ENCODE measurements at regions not wholly inside any gene's neighbourhood (a gene's known extent, or its start where the extent isn't known, plus 50 kb on each side); places are given as distances from the start of the nearest gene placed in this dataset.

- TF ChIP-seq POLR2AphosphoS5 (IDR thresholded peaks at IDR 0.05; ENCODE audit: low read depth, low read length), result no peak
Observed at GRCh38 chr6:998551-998950, 305.6 kb upstream of the EXOC2 start.

- TF ChIP-seq POLR2AphosphoS5 (IDR thresholded peaks at IDR 0.05; ENCODE audit: low read depth, low read length) (no peak), TAF1 (IDR thresholded peaks at IDR 0.05; ENCODE audit: borderline replicate concordance, insufficient read depth, low read length) (no peak), FOXP2 (optimal IDR thresholded peaks at IDR 0.05; ENCODE audit: borderline replicate concordance, extremely low read depth, extremely low read length, insufficient read depth) (no peak), SIN3A (IDR thresholded peaks at IDR 0.05; ENCODE audit: borderline replicate concordance, insufficient read depth, low read length) (no peak), REST (IDR thresholded peaks at IDR 0.05; ENCODE audit: insufficient read depth in 1 of 2, low read depth in 2 of 2, low read length in 2 of 2) (no peak)
Observed at GRCh38 chr6:996271-996852, 303.4 kb upstream of the EXOC2 start.

- no peak for TF ChIP-seq POLR2AphosphoS5 (IDR thresholded peaks at IDR 0.05; ENCODE audit: low read depth, low read length)
- no peak for TF ChIP-seq FOXP2 (optimal IDR thresholded peaks at IDR 0.05; ENCODE audit: borderline replicate concordance, extremely low read depth, extremely low read length, insufficient read depth)
- TF ChIP-seq REST (IDR thresholded peaks at IDR 0.05; ENCODE audit: insufficient read depth in 1 of 2, low read depth in 2 of 2, low read length in 2 of 2), result no peak
- TF ChIP-seq TAF1 (IDR thresholded peaks at IDR 0.05; ENCODE audit: borderline replicate concordance, insufficient read depth, low read length), result no peak
Observed at GRCh38 chr6:991192-991591, 298.3 kb upstream of the EXOC2 start.

- TF ChIP-seq SIN3A (IDR thresholded peaks at IDR 0.05; ENCODE audit: borderline replicate concordance, insufficient read depth, low read length) (no peak), TAF1 (IDR thresholded peaks at IDR 0.05; ENCODE audit: borderline replicate concordance, insufficient read depth, low read length) (no peak), POLR2AphosphoS5 (IDR thresholded peaks at IDR 0.05; ENCODE audit: low read depth, low read length) (no peak), REST (IDR thresholded peaks at IDR 0.05; ENCODE audit: insufficient read depth in 1 of 2, low read depth in 2 of 2, low read length in 2 of 2) (no peak), FOXP2 (optimal IDR thresholded peaks at IDR 0.05; ENCODE audit: borderline replicate concordance, extremely low read depth, extremely low read length, insufficient read depth) (no peak)
Observed at GRCh38 chr6:984031-984430, 291.1 kb upstream of the EXOC2 start.

- TF ChIP-seq POLR2AphosphoS5 (IDR thresholded peaks at IDR 0.05; ENCODE audit: low read depth, low read length) (no peak), SIN3A (IDR thresholded peaks at IDR 0.05; ENCODE audit: borderline replicate concordance, insufficient read depth, low read length) (no peak), REST (IDR thresholded peaks at IDR 0.05; ENCODE audit: insufficient read depth in 1 of 2, low read depth in 2 of 2, low read length in 2 of 2) (no peak), TAF1 (IDR thresholded peaks at IDR 0.05; ENCODE audit: borderline replicate concordance, insufficient read depth, low read length) (no peak), FOXP2 (optimal IDR thresholded peaks at IDR 0.05; ENCODE audit: borderline replicate concordance, extremely low read depth, extremely low read length, insufficient read depth) (no peak)
Observed at GRCh38 chr6:978937-979685, 286.2 kb upstream of the EXOC2 start.
